AML-193 (cell line): ENCODE measurements at regions not wholly inside any gene's neighbourhood (a gene's known extent, or its start where the extent isn't known, plus 50 kb on each side); places are given as distances from the start of the nearest gene placed in this dataset.

Experiments used
- DNase-seq, 2 experiments: peaks; one replicate each; lab custom pipeline; 2025; lab: John Stamatoyannopoulos, UW

GRCh38 chr5:74376187-74376586, 264.3 kb downstream of the ENC1 start:
- DNase-seq: no peak

DNA sequence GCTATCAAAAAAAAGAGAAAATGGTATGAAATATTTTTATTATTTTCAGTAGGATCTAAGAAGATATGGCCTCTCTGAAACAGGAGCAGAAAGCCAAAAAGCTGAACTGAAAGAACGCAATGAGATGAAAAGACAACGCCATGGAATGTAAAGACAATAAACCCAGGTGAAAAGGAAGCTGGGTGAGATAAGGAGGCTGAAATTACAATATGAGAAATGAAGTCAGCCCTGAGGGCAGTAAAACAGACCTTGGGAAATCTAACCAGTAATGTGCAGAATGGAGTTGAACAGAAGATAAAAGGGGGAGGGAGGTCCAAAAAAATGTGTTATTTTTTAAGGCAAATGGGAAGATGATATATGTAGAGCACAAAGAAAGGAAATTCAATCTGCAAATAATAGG, 265.3 kb downstream of the ENC1 start:
- no peak for DNase-seq

DNA sequence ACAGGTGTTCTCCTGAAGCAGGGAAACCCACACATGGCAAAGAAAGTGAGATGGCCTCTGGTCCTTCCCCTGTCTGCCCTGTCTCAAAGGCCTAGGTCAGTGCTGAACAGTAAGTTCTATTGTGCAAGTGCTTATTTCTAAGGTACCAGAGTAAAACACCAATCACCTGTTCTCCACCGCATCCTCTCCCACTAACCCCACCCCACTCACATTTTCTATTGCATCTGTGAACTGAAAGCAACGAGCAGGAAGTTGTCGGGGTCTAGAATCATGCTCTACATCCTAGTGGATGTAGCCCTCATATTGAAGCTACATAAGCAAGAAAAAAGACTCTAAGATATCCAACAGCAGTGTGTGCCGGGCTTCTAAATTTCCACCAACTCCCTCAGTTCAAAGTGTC, 265.9 kb downstream of the ENC1 start:
- no peak for DNase-seq

DNA sequence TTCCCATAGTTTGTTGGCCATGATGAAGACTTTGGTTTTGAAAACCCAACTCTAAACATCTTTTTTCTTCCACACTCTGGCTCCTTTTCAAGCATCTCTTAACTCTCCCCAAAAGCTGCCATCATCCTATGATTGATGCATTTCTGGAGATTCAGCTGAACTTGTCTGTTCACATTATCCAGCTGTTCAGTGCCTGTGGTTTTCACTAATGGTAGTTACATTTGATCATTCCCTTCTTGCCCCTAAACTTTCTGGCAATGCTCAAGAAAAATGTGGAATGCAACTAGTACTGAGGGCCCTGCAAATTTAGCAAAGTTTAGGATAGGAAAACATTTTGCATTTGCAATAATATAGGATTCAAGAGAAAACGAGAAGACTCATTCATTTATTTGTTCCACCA, 267.5 kb downstream of the ENC1 start:
- no peak for DNase-seq

GRCh38 chr5:74372502-74373064, 267.9 kb downstream of the ENC1 start:
- DNase-seq: no peak

- no peak for DNase-seq
These were observed 268.5 kb downstream of the ENC1 start for GRCh38 chr5:74372051-74372450.

DNA sequence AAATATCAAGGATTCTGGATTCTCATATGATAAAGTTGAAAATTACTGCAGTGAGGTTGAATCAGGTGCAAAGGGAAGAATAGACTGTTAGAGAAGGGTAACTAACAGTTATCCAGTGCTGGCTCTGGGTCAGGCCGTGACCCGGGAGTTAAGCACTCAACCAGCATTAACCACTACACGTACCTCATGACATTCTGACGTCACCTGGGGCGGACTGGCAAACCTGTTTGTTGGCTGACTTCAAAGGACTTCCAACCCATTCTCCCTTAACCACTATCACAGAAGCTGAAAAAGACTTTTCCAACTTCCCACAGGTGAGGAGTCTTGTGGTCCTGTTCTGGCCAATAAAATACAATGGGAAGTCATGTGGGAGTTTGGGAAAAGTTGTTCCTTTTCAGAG, 268.9 kb downstream of the ENC1 start:
- DNase-seq: no peak

DNA sequence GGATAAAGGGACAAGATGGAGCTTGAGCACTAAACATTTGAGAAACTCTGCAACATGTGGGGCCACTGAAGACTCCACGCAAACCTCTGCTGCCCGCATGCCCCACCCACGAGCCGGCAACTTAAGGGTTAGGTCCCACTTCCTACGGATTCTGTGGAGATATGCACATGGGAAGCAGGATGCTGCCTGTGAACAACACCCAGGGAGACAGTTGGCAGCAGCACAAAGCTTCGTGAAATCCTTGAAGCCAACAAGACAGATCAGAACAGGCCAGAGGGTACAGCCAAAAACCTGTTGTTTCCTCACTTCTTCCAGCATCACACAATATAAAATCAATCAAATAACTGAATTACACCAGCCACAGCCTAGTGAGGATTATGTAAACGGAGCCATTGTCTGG, 270.4 kb downstream of the ENC1 start:
- no peak for DNase-seq

GRCh38 chr5:74369173-74369572, 271.4 kb downstream of the ENC1 start:
- no peak for DNase-seq

GRCh38 chr5:74367934-74368333, 272.6 kb downstream of the ENC1 start:
- no peak for DNase-seq

GRCh38 chr5:74367241-74367733, 273.2 kb downstream of the ENC1 start:
- no peak for DNase-seq

DNA sequence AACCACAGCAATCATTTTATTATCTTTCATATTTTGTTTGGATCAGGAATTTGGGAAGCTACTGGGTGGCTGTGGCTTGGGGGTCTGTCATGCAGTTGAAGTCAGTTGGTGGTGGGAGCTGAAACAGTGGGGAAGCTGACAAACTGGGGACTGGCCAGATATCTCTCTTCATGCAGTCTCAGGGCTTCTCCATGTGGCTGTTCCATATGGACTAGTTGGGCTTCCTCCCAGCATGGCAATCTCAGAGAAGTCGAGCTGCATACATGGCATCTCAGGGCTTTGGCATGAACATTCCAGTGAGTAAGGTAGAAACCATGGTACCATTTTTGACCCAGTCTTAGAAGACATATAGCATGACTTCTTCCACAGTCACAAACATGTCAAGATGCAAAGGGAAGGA, 274.8 kb downstream of the ENC1 start:
- no peak for DNase-seq

GRCh38 chr5:74364507-74364906, 276.0 kb downstream of the ENC1 start:
- no peak for DNase-seq

DNA sequence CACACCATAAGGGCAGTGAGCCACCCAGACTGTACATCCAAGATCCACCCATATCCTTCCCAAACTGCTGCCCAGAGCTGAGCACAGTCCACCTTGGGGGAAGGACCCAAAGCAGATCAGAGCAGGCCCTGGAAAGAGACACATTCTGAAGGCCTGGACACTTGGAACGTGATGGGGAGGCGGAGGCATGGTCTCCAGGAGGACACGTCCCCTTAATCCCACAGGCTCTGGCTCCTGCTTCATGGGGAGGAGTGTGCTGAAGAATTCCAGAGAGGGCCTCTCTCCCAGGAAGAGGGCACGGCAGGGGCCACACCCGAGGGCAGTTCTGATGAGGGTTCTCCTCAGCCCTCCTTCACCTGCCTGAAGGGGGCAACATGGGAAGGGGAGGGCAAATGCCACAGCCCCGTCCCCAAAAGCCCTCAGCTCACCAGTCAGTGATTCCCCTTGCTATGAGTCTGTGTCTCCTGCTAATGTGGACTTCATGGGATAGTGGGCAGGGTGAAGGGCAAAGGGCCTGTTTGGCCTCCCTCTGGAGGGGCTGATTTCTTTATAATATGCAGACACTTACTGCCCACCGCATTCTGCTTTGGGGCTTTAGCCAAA, 276.8 kb downstream of the ENC1 start:
- DNase-seq: no peak

DNA sequence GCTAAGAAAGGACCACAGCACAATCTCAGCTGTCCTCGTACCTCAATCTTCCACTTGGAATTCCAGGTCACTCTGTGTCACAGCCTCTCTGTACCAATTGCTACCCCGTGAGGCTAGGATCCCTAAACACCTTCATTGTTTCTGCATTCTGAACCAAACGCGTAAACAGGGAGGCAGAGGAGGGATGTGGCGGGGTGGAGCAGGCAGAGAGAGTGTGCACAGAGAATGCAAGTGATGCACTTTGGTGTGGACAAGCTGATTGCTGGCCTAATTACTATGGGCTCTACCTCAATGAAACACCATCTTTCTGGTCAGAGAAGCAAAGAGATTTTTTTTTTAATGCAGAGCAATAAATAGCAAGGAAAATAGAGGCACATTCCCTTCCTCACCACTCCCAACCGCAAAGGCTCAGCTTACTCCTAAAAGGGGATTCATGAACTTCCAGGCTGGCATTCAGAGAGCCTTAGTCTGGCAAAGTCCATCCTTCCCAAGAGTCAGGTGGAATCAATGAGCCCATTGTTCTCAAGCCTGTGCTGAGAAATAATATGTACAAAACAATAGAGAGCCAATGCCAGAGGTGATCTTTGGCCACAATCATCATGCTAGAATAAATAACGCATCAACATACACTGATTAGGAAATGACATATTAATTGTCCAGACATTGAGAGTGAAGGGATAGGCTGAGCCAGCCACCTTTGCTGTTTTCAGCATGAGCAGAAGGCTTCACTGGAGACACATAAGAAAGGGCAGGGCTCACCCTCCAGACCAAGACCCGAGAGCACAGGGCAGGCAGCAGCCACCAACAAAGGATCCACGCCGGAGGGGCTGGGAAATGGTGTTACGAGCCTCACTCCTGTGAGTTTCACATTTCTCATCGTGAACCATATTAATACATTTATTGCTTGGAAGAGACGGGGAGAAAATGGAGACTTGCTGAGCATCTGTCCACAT, 278.8 kb downstream of the ENC1 start:
- no peak for DNase-seq

DNA sequence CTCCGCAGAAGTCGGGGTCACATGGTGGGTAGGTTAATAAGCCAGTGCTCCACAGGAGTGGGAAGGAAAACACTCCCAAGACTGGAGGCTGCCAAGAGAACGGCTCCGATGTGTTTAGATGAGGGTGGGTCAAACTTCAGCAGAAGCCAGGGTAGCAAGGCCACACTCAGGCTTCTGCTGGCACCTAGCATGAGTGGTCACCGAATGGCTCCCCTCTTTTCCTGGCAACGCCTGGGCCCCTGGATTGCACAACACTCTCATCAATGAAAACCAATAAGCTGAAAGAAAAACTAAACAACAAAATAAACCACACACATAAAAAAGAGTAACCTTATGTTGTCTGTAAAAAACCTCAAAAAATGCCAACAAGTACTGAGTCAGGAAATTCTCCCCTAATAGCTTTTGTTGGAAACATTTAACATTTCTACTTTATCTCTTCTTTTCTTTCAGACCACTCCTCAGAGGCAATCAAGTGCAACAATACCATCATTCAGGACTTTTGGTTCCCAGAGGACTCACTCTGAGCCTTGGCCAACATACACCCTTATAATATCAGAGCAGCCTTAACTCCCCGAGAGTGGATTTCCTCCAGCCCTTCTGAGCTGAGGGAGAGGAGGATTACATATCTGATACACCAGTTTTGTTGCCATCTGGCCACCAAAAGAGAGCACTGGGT, 279.9 kb downstream of the ENC1 start:
- DNase-seq: no peak

- no peak for DNase-seq
These were observed 282.7 kb downstream of the ENC1 start for GRCh38 chr5:74357827-74358226.

GRCh38 chr5:74356009-74356695, 284.4 kb downstream of the ENC1 start:
- no peak for DNase-seq

GRCh38 chr5:74355041-74355824, 285.3 kb downstream of the ENC1 start:
- DNase-seq: no peak

DNA sequence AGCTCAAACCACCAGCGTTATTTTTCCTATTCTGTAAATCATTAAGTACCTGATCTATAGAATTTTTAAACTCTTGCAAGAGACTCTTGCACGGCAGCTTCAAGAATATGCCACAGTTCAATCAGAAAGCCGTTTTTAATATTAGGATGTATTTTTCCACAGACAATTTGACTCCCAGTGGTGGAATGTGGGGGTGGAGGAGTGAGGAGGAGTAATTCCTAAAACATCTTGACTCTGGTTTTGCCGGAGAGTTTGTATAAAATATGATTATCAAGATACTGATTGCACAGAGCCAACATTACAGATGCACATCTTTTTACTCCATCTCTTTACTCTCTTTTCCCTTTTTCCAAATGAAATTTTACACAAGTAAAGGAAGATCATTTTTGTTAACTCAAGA, 288.3 kb downstream of the ENC1 start:
- DNase-seq: no peak
